T-helper 1 cell treated with Interleukin-12 subunit alpha and Interleukin-12 subunit beta and Interleukin-4 antibody, amounts not matched to agents 30 ng/mL and 1 ng/mL, for 36 hours (primary cell): ENCODE measurements at regions not wholly inside any gene's neighbourhood (a gene's known extent, or its start where the extent isn't known, plus 50 kb on each side); places are given as distances from the start of the nearest gene placed in this dataset.
"Not testable (repeated sequence)": the region's sequence is repeated elsewhere in the genome, so short reads cannot be mapped to it uniquely, and the experiment has no call there.

Source experiments
- intact Hi-C: fragments of 100-400 bp; cut with micrococcal nuclease; formaldehyde crosslinking; loops from one replicate; pipeline ENCODE4 v1.15.1; 2024

- intact Hi-C loops = no loop called here
Measured at GRCh38 chr1:60950224-60951063, 131.9 kb upstream of the NFIA start.

GRCh38 chr1:60949826-60950197 is 132.5 kb upstream of the NFIA start:
- intact Hi-C loops = no loop called here

- intact Hi-C loops = no loop called here
Measured at GRCh38 chr1:60949154-60949825, 133.1 kb upstream of the NFIA start.

- intact Hi-C loops = no loop called here
Measured at GRCh38 chr1:60948486-60948885, 133.9 kb upstream of the NFIA start.

GRCh38 chr1:60947367-60947766 is 135.0 kb upstream of the NFIA start:
- intact Hi-C loops = no loop called here

- intact Hi-C loops = no loop called here
Measured at GRCh38 chr1:60942896-60943638, 139.3 kb upstream of the NFIA start.

- intact Hi-C loops = no loop called here
Measured at GRCh38 chr1:60942291-60942690, 140.1 kb upstream of the NFIA start.

GRCh38 chr1:60940685-60941084 is 141.7 kb upstream of the NFIA start:
- intact Hi-C loops = not testable (repeated sequence)

GRCh38 chr1:60937720-60938119 is 144.6 kb upstream of the NFIA start:
- intact Hi-C loops = no loop called here

GRCh38 chr1:60936591-60937342 is 145.6 kb upstream of the NFIA start:
- intact Hi-C loops = no loop called here

GRCh38 chr1:60936163-60936562 is 146.2 kb upstream of the NFIA start:
- intact Hi-C loops = no loop called here

- intact Hi-C loops = no loop called here
Measured at GRCh38 chr1:60935599-60936110, 146.7 kb upstream of the NFIA start.

- intact Hi-C loops = no loop called here
Measured at GRCh38 chr1:60930130-60930529, 152.2 kb upstream of the NFIA start.

GRCh38 chr1:60924964-60925798 is 157.2 kb upstream of the NFIA start:
- intact Hi-C loops = no loop called here

GRCh38 chr1:60924165-60924564 is 158.2 kb upstream of the NFIA start:
- intact Hi-C loops = no loop called here

- intact Hi-C loops = no loop called here
Measured at GRCh38 chr1:60923389-60924087, 158.8 kb upstream of the NFIA start.

GRCh38 chr1:60922304-60922703 is 160.1 kb upstream of the NFIA start:
- intact Hi-C loops = no loop called here

- intact Hi-C loops = no loop called here
Measured at GRCh38 chr1:60921175-60921574, 161.2 kb upstream of the NFIA start.

GRCh38 chr1:60920561-60920960 is 161.8 kb upstream of the NFIA start:
- intact Hi-C loops = no loop called here

GRCh38 chr1:60918867-60919266 is 163.5 kb upstream of the NFIA start:
- intact Hi-C loops = no loop called here
